EL (cell line): ENCODE measurements at regions not wholly inside any gene's neighbourhood (a gene's known extent, or its start where the extent isn't known, plus 50 kb on each side); places are given as distances from the start of the nearest gene placed in this dataset.
A peak's percentile ranks its signal among the peaks of the same experiment; 100 is the strongest.
"Not testable (repeated sequence)": the region's sequence is repeated elsewhere in the genome, so short reads cannot be mapped to it uniquely, and the experiment has no call there.

Experiments used
- DNase-seq: peaks from one replicate; pipeline ENCODE4 v3.0.0-alpha.2; 2016

- peak; percentile 16 for DNase-seq
Measured at GRCh38 chr10:60564475-60564874, 174.8 kb upstream of the ANK3 start.

GRCh38 chr10:60560451-60560850, 170.8 kb upstream of the ANK3 start:
- no peak for DNase-seq

GRCh38 chr10:60555700-60556099, 166.0 kb upstream of the ANK3 start:
- no peak for DNase-seq

DNA sequence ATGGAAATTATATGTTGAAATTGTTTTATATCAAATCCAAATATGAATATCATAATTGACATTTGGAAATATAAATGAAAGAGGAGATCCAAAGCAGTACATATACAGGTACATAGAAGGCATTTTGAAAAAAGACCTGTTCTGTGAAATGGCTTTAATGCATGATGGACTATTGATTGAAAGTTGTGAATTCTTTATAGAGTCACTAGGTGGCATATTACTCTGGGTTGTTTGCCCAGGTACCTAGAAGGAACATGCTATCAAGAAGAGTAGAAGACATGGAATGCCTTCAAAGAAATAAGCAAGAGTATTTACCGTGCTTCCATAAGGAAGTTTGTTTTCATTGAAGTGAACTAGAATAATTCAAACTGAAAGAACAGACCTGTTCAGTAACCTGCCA, 160.0 kb upstream of the ANK3 start:
- DNase-seq = no peak

- no peak for DNase-seq
Measured at GRCh38 chr10:60542657-60543056, 153.0 kb upstream of the ANK3 start.

DNA sequence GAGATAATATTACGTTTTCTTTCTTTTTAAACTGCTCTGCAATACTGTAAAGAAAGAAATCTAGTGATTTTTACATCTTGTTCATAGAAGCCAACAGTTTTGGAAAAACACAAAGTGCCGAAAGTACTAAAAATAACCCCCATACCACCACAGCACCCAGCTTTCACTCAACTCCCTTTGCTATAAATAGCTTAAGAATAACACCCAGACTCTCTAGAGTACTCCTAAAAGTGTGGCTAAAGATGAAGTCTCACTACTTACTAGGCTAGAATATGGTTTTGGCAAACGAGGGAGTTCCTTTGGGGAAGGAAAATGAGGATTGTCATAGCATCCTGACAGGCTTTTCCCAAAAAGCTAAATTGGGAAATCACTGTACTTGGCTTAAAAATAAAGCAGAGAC, 151.8 kb upstream of the ANK3 start:
- DNase-seq = no peak

- DNase-seq = no peak
Measured at GRCh38 chr10:60537697-60538096, 148.0 kb upstream of the ANK3 start.

DNA sequence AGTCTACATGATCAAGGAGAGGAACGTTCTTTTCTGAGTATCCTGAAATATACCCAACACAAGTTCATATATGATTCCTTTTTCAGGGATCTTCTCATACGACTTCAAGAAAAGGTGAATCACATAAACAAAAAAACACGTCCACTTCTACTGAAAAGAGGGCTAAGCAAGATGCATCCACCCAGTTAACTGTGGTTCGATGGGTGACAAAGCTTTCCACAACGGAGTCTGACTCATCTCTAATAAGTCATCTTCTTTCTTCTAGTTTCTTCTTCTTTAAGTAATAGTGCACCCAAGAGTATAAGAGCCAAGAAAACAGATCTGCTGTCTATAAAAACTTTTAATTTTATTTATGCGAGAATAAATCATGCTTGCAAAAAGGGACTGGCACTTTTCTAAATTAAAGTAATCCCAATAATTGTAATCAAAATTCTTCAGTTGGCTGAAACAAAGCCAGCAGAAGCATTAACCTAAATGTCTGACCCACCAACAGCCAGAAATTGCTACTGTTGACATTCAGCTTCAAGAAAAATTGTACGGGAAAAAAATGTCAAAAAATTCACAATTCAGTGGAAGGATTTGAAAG, 146.9 kb upstream of the ANK3 start:
- peak; percentile 46 for DNase-seq

DNA sequence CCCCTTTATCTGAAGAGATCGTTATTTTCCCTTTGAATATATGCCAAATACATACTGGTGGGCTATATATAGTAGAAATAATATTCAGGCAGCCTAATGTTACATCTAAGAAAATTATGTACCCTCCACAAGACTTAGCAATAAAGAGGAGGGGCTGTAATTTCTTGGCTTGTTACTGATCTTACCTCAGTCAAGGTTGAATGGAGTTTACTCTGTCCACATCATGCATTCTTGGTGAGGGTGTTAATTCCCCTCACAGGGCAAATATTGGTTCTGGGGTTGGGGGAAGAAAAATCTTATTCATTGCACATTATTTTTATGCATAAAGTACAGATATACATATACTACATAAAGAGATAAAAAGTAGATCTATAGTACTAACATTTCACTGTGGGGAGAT, 145.8 kb upstream of the ANK3 start:
- no peak for DNase-seq

GRCh38 chr10:60534761-60535389, 145.2 kb upstream of the ANK3 start:
- no peak for DNase-seq

DNA sequence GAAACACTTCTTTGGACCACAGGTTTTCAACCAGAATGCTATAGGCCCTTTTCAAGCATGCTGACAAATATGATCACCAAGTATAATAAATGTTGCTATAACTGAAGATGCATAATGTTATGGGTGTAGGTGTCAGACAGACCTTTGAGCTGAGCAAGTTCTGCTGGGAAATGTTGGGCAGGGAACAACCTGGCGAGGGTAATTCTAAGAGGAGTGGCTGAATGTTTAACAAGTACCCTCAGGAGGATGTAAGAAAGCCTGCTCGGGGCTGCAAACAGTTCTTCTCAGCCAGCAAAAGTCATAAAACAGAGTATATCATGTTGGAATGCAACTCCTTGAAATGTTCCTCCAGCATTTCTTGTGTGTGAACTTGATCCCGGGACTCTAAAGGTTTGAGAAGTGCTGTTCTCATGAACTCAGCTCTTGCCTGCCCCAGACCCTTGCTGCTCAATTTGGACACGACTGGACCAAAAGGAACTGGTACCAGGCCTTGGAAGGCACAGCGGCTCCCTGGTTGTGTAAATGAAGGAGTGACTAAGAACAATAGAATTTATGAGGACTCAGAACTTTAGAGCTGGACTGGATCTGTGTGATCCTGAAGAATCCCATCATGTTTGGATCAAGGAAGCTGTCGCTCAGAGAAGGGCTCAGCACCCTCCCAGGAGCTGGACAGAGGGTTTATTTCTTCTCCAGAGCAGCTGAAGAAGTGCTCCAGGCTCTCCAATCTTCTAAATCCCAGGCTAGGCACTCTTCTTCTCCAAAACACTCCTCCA, 143.2 kb upstream of the ANK3 start:
- DNase-seq = no peak

- DNase-seq = no peak
Measured at GRCh38 chr10:60531006-60531405, 141.3 kb upstream of the ANK3 start.

DNA sequence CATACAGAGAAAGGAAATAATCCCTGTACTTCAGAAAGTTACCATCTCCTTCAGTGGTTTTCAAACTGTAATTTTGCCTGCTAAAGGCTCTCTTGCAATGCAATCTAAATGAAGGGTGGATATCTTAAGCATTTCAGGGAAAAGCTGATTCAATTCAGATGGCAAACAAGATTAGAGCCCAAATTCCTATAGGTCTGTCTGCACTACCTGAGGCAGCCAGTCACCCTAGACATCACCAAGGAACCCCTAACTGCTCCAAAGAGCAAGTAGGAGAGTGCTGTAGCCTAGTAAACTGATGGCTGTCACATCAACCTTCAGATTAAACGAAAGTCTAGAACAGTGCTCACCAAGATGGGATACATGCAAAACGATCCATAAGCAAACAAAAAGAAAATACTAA, 138.0 kb upstream of the ANK3 start:
- DNase-seq = no peak

- peak; percentile 4 for DNase-seq
Measured at GRCh38 chr10:60525716-60526585, 136.3 kb upstream of the ANK3 start.

GRCh38 chr10:60524541-60524940, 134.9 kb upstream of the ANK3 start:
- DNase-seq = peak; percentile 51

- not testable (repeated sequence) for DNase-seq
Measured at GRCh38 chr10:60523371-60523770, 133.7 kb upstream of the ANK3 start.

GRCh38 chr10:60522617-60523016, 132.9 kb upstream of the ANK3 start:
- no peak for DNase-seq

DNA sequence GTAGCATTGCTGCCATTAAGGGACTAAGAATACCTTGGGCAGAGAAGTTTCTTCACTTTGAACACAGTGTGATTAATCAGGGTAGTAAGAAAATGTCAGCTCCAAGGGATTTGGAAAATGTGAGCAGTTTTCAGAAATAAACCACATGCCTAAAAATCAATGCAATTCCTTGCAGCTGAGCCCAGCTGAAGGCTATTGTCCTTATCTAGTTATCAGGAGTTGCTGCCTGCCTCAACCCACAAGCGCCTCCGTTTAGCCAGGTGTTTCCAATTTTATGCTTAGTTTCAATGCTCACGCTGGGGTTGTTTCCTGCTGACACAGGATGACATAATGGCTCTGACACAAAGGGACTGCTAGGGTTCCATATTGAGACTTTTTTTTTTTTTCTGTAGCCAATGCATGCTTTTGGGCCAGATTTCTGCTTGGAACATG, 132.3 kb upstream of the ANK3 start:
- DNase-seq = peak; percentile 55

- no peak for DNase-seq
Measured at GRCh38 chr10:60518745-60519144, 129.1 kb upstream of the ANK3 start.

- DNase-seq = no peak
Measured at GRCh38 chr10:60517805-60518204, 128.1 kb upstream of the ANK3 start.

DNA sequence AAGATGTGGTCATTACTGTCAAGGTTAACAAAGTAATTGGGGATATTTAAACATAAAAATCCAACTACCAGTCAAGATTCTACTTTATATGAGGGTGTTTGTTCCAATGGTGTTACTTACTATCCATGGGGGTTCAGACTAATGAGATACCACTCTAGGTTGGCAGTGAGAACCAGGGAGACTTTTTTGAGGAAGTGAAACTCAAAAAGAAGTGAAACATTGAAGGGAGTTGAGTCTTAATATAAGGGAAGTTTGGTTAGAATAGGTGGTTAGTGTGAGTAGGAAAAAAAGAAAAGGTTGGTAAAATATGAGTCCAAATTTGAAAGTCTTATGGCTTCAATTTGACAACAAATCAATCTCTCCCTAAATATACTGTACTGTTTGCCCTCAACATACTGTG, 123.6 kb upstream of the ANK3 start:
- no peak for DNase-seq

DNA sequence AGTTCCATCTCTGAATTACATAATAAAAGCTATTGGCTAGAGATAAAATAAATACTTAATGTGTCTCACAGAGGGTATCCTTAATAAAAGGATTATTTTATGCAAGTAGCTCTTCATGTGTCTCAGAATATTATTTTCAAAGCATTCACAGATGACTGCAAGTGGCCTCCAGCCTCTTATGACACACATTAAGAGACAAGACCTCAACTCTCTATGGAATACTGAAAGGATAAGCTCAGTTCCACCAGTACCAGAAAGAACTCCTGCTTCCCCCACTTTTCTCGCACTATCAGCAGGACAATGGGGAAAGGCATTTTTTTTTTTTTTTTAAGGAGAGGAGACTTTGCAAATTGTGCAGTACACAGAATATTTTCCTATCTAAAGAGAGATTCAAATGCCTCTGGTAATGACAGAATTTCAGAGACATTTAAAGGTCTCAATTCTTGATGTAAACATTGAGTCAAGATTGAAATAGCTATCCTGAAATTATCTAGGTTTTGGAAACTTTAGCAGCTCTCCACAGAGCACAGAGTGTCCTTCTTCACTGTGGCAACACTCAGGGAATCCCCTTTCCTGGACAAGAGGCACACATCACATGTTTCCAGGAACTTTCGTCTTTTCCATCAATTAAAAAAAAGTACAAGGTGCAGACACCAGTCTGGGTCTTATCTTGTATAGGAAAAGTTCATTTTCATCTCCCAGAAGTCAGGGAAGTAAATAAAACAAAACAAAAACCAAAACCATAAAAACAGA, 122.0 kb upstream of the ANK3 start:
- no peak for DNase-seq

DNA sequence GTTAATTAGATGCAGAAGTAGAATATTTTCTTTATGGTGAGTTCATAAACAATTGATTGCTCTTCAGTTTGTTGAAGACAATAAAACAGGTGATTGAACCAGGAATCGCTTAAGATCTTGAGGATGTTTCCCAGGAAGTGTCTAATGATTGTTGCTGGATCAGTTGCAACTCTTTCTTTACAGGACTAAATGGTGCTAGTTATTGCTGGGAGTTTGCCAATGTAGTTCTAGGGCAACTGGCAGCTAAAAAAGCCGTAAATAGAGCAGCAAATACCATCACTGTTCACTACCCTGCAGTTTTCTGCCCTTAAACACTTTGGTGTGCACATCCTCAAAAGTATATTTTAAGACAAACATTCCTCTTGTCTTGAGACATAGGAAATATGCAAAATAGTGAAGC, 119.2 kb upstream of the ANK3 start:
- no peak for DNase-seq
